Liver (tissue), 8 donors: ENCODE measurements at regions not wholly inside any gene's neighbourhood (a gene's known extent, or its start where the extent isn't known, plus 50 kb on each side); places are given as distances from the start of the nearest gene placed in this dataset.

ENCODE experiments used
- DNase-seq: peaks from one replicate; pipeline ENCODE4 v3.0.0-alpha.2; 2017; ENCODE audit warnings: low spot score
- H3K27ac ChIP-seq, 2 donors: one replicate each; pipeline ENCODE4 v1.7.0; 2013; ENCODE audit warnings: inconsistent platforms in 2 of 2, low read length in 2 of 2, control low read depth in 1 of 2, low read depth in 1 of 2, mild to moderate bottlenecking in 1 of 2
- H3K27me3 ChIP-seq, 4 donors: one replicate each; pipeline versions ENCODE4 v1.6.1 to v1.7.0; 2013; ENCODE audit warnings: low read length in 3 of 4, inconsistent platforms in 1 of 4, mild to moderate bottlenecking in 1 of 4, moderate library complexity in 1 of 4; ENCODE audit not compliant: control insufficient read depth in 4 of 4, insufficient read depth in 4 of 4
- H3K36me3 ChIP-seq, 4 donors: one replicate each; pipeline versions ENCODE4 v1.6.1 to v1.7.0; 2013; ENCODE audit warnings: low read length in 3 of 4, mild to moderate bottlenecking in 3 of 4, low read depth in 1 of 4, moderate library complexity in 1 of 4; ENCODE audit not compliant: control insufficient read depth in 4 of 4, insufficient read depth in 3 of 4
- H3K4me1 ChIP-seq, 4 donors: one replicate each; pipeline versions ENCODE4 v1.6.1 to v1.7.0; 2013; ENCODE audit warnings: low read length in 3 of 4, mild to moderate bottlenecking in 3 of 4, moderate library complexity in 1 of 4; ENCODE audit not compliant: control insufficient read depth in 4 of 4, insufficient read depth in 4 of 4
- H3K4me3 ChIP-seq, 3 donors: one replicate each; pipeline versions ENCODE4 v1.6.1 to v1.7.0; 2013; ENCODE audit warnings: low read length in 3 of 3, control low read depth in 1 of 3, low read depth in 1 of 3, mild to moderate bottlenecking in 1 of 3
- H3K9ac ChIP-seq, 2 donors: one replicate each; pipeline ENCODE4 v1.7.0; 2013; ENCODE audit warnings: low read length in 2 of 2, mild to moderate bottlenecking in 2 of 2, moderate library complexity in 2 of 2, control low read depth in 1 of 2, low read depth in 1 of 2
- H3K9me3 ChIP-seq, 4 donors: one replicate each; pipeline versions ENCODE4 v1.6.1 to v1.7.0; 2013; ENCODE audit warnings: low read length in 3 of 4; ENCODE audit not compliant: control insufficient read depth in 4 of 4
- EGR1 ChIP-seq, 2 donors: IDR thresholded peaks; 2 replicates each; pipeline ENCODE4 v1.6.1; 2016 to 2018; ENCODE audit warnings: antibody characterized with exemption in 2 of 2, low read depth in 2 of 2
- FOXA2 ChIP-seq: IDR thresholded peaks from 2 replicates; pipeline ENCODE4 v1.6.1; 2016; ENCODE audit warnings: antibody characterized with exemption
- GABPA ChIP-seq, 2 donors: IDR thresholded peaks in 1 of 2; conservative IDR thresholded peaks in 1 of 2; 2 replicates each; pipeline ENCODE4 v1.6.1; 2016; ENCODE audit warnings: antibody characterized with exemption in 2 of 2, mild to moderate bottlenecking in 1 of 2, moderate library complexity in 1 of 2
- HNF4G ChIP-seq: IDR thresholded peaks from 2 replicates; pipeline ENCODE4 v1.6.1; 2016; ENCODE audit warnings: antibody characterized with exemption
- JUND ChIP-seq, 2 donors: IDR thresholded peaks; 2 replicates each; pipeline ENCODE4 v1.6.1; 2016; ENCODE audit warnings: antibody characterized with exemption in 2 of 2
- NR2F2 ChIP-seq: IDR thresholded peaks from 2 replicates; pipeline ENCODE4 v1.6.1; 2016; ENCODE audit warnings: antibody characterized with exemption
- RAD21 ChIP-seq, 2 donors: IDR thresholded peaks; 2 replicates each; pipeline ENCODE4 v1.6.1; 2016; ENCODE audit warnings: antibody characterized with exemption in 2 of 2, mild to moderate bottlenecking in 2 of 2
- RXRA ChIP-seq, 2 donors: IDR thresholded peaks; 2 replicates each; pipeline ENCODE4 v1.6.1; 2017 to 2018; ENCODE audit warnings: antibody characterized with exemption in 2 of 2, mild to moderate bottlenecking in 1 of 2
- SP1 ChIP-seq: IDR thresholded peaks from 2 replicates; pipeline ENCODE4 v1.6.1; 2018; ENCODE audit warnings: antibody characterized with exemption, mild to moderate bottlenecking
- TAF1 ChIP-seq: conservative IDR thresholded peaks from 2 replicates; pipeline ENCODE4 v1.6.1; 2016; ENCODE audit warnings: antibody characterized with exemption, mild to moderate bottlenecking
- YY1 ChIP-seq: IDR thresholded peaks from 2 replicates; pipeline ENCODE4 v1.6.1; 2016; ENCODE audit warnings: antibody characterized with exemption, mild to moderate bottlenecking
- WGBS: extraction: QIAGEN DNeasy Blood & Tissue Kit; methylation state at CpG from one replicate; pipeline ENCODE4 v1.1.7; 2013; 5-methylcytosine and 5-hydroxymethylcytosine counted together
- TF ChIP-seq, protein P1 (sequence below): IDR thresholded peaks from 2 replicates; pipeline ENCODE4 v1.6.1; 2016; ENCODE audit warnings: antibody characterized with exemption
- TF ChIP-seq, protein P2 (sequence below): IDR thresholded peaks from 2 replicates; pipeline ENCODE4 v1.6.1; 2016; ENCODE audit warnings: antibody characterized with exemption, mild to moderate bottlenecking
- TF ChIP-seq, protein P3 (sequence below): IDR thresholded peaks from 2 replicates; pipeline ENCODE4 v1.6.1; 2016; ENCODE audit warnings: antibody characterized with exemption
- TF ChIP-seq, protein P4 (sequence below): fragments of 150-350 bp; IDR thresholded peaks from 2 replicates; pipeline ENCODE4 v1.5.1; 2017; ENCODE audit warnings: improper control_type of control experiment, low read depth, low read length; ENCODE audit not compliant: missing input control
- donor health status: healthy.
- donor health status: healthy.
- donor health status: healthy.
- donor health status: healthy.
- donor health status: healthy.

DNA sequence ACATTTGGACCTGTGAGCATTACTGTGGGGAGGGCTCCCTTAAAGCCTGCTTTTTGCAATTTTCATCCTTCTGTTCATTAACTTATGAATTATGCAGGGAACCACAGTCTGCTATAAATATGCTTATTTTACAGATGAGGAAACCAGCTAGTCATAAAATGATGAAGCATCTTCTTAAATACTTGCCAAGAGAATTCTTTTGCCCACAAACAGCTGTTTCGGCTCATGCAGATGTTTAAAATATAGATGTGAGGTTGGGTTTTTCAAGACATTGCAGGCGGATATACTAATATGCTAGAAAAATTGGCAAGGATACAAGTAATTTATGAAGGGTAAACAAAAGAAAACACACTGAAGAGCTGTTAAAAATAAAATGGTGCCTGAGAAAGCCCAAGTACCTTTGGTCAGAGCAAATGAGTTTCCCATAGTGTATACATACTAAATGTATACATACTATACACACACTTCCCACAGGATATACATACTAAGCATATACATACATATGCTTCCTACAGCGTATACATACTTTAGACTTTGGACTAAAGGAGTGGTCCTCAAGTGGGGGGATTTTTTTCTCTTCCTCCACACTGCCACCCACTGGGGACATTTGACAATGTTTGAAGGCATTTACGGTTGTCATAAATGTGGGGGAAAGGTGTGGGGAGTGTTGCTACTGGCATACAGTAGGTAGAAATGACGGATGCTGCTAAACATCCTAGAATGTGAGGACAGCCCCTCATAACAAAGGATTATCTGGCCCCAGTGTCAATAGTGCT is 164.9 kb upstream of the CSNK1A1L start:
- Histone ChIP-seq H3K4me3 (no peak overlapping the region), H3K4me1 (no peaks in the 10 kb centered on the region), H3K27me3 (no peaks in the 10 kb centered on the region), H3K9ac (no peak overlapping the region), H3K27ac (no peak overlapping the region), H3K9me3 (peaks cover 0 to 8% (median 0%) of the 10 kb centered on the region in 4 donors), H3K36me3 (no peaks in the 10 kb centered on the region)
- TF ChIP-seq RXRA (IDR thresholded peaks at IDR 0.05) (no peak), RAD21 (IDR thresholded peaks at IDR 0.05) (no peak), FOXA2 (no peak), EGR1 (IDR thresholded peaks at IDR 0.05; ENCODE audit: low read depth in 2 of 2) (no peak), TAF1 (no peak), NR2F2 (no peak), HNF4G (no peak)
- TF ChIP-seq, protein P1, sequence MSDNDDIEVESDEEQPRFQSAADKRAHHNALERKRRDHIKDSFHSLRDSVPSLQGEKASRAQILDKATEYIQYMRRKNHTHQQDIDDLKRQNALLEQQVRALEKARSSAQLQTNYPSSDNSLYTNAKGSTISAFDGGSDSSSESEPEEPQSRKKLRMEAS: no peak
- TF ChIP-seq, protein P2, sequence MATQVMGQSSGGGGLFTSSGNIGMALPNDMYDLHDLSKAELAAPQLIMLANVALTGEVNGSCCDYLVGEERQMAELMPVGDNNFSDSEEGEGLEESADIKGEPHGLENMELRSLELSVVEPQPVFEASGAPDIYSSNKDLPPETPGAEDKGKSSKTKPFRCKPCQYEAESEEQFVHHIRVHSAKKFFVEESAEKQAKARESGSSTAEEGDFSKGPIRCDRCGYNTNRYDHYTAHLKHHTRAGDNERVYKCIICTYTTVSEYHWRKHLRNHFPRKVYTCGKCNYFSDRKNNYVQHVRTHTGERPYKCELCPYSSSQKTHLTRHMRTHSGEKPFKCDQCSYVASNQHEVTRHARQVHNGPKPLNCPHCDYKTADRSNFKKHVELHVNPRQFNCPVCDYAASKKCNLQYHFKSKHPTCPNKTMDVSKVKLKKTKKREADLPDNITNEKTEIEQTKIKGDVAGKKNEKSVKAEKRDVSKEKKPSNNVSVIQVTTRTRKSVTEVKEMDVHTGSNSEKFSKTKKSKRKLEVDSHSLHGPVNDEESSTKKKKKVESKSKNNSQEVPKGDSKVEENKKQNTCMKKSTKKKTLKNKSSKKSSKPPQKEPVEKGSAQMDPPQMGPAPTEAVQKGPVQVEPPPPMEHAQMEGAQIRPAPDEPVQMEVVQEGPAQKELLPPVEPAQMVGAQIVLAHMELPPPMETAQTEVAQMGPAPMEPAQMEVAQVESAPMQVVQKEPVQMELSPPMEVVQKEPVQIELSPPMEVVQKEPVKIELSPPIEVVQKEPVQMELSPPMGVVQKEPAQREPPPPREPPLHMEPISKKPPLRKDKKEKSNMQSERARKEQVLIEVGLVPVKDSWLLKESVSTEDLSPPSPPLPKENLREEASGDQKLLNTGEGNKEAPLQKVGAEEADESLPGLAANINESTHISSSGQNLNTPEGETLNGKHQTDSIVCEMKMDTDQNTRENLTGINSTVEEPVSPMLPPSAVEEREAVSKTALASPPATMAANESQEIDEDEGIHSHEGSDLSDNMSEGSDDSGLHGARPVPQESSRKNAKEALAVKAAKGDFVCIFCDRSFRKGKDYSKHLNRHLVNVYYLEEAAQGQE: no peak
- TF ChIP-seq, protein P3, sequence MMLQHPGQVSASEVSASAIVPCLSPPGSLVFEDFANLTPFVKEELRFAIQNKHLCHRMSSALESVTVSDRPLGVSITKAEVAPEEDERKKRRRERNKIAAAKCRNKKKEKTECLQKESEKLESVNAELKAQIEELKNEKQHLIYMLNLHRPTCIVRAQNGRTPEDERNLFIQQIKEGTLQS: no peak
- 74% methylated on average over 5 of the region's 5 CpGs for WGBS
- DNase-seq: no peak

DNA sequence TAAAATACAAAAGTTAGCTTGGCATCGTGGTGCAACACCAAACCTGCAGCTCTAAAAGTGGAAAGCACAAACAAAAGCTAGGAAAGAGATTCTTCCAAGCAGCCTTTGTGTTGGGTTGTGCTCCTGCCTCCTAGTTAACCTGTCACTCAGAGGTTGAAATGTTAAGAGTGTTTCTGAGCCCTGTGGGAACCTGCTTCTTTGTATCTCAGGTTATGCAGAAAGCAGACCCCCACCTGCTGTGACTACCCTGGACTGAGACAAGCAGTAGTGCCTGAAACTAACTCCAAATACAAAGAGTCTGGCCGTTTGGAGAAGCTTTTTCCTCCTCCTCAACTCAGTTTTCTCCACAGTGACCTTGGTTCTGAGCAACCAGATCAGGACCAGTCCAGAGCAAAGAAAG is 158.4 kb upstream of the CSNK1A1L start:
- no peaks in the 10 kb centered on the region for H3K4me1 ChIP-seq
- H3K4me3 ChIP-seq: no peak overlapping the region
- no peaks in the 10 kb centered on the region for H3K27me3 ChIP-seq
- WGBS: 36% methylated on average over 2 of the region's 2 CpGs
- H3K9ac ChIP-seq: no peak overlapping the region
- DNase-seq: no peak
- TF ChIP-seq, protein P3: no peak
- TF ChIP-seq, protein P1: no peak
- TF ChIP-seq HNF4G (no peak), GABPA (IDR thresholded peaks at IDR 0.05 in 1 of 2, conservative IDR thresholded peaks at IDR 0.05 in 1 of 2) (no peak), JUND (IDR thresholded peaks at IDR 0.05) (no peak), SP1 (no peak), YY1 (no peak)
- TF ChIP-seq, protein P4, sequence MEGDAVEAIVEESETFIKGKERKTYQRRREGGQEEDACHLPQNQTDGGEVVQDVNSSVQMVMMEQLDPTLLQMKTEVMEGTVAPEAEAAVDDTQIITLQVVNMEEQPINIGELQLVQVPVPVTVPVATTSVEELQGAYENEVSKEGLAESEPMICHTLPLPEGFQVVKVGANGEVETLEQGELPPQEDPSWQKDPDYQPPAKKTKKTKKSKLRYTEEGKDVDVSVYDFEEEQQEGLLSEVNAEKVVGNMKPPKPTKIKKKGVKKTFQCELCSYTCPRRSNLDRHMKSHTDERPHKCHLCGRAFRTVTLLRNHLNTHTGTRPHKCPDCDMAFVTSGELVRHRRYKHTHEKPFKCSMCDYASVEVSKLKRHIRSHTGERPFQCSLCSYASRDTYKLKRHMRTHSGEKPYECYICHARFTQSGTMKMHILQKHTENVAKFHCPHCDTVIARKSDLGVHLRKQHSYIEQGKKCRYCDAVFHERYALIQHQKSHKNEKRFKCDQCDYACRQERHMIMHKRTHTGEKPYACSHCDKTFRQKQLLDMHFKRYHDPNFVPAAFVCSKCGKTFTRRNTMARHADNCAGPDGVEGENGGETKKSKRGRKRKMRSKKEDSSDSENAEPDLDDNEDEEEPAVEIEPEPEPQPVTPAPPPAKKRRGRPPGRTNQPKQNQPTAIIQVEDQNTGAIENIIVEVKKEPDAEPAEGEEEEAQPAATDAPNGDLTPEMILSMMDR: no peak
- H3K36me3 ChIP-seq: no peaks in the 10 kb centered on the region
- H3K27ac ChIP-seq: no peak overlapping the region
- peaks cover 0 to 4% (median under 1%) of the 10 kb centered on the region in 4 donors for H3K9me3 ChIP-seq
